ENCODE measurements at regions not wholly inside any gene's neighbourhood (a gene's known extent, or its start where the extent isn't known, plus 50 kb on each side); places are given as distances from the start of the nearest gene placed in this dataset.

GRCh38 chr6:50369996-50370395, 320.3 kb upstream of the DEFB112 start:
- Histone ChIP-seq H3K4me2 (no peak overlapping the region), H3K4me3 (no peak overlapping the region), H3K79me2 (ENCODE audit: low read depth) (no peaks in the 10 kb centered on the region), H3K4me1 (replicated peaks; ENCODE audit: insufficient read depth) (no peaks in the 10 kb centered on the region), H3K9me2 (ENCODE audit: insufficient read depth) (no peaks in the 10 kb centered on the region), H3K27me3 (ENCODE audit: insufficient read depth, low read depth) (no peaks in the 10 kb centered on the region), H2AFZ (no peak overlapping the region), H4K20me1 (ENCODE audit: insufficient read depth) (no peaks in the 10 kb centered on the region), H3K27ac (no peak overlapping the region), H3K9me3 (ENCODE audit: insufficient read depth, low read depth) (peaks cover under 1% of the 10 kb centered on the region), H3K36me3 (ENCODE audit: low read depth) (no peaks in the 10 kb centered on the region), H3F3A (ENCODE audit: insufficient read depth, low read depth) (no peaks in the 10 kb centered on the region)
- TF ChIP-seq CTCF (conservative IDR thresholded peaks at IDR 0.05) = no peak
- TF ChIP-seq EZH2 (IDR thresholded peaks at IDR 0.05; ENCODE audit: low read depth) = no peak
- CTCF ChIA-PET = no interaction called here
- BruUV-seq (replicated peaks) = no TSS peak
- DNase-seq = no peak
- POLR2A ChIA-PET (ENCODE audit: unreplicated experiment) = no interaction called here
- intact Hi-C loops (cut with micrococcal nuclease; ENCODE audit: unreplicated experiment) = no loop called here

- Histone ChIP-seq H3K4me2 (peak overlapping the region; percentile 54), H3K9me3 (ENCODE audit: insufficient read depth, low read depth) (no peaks in the 10 kb centered on the region), H3F3A (ENCODE audit: insufficient read depth, low read depth) (no peaks in the 10 kb centered on the region), H2AFZ (peak overlapping the region; percentile 20; the same call in 1 of the 2 replicates), H3K4me1 (replicated peaks; ENCODE audit: insufficient read depth) (no peaks in the 10 kb centered on the region), H3K9me2 (ENCODE audit: insufficient read depth) (0 out of 2 replicates have a peak, but pooled peaks cover 3% of the 10 kb centered on the region), H4K20me1 (ENCODE audit: insufficient read depth) (no peaks in the 10 kb centered on the region), H3K27ac (no peak overlapping the region), H3K4me3 (no peak overlapping the region), H3K36me3 (ENCODE audit: low read depth) (no peaks in the 10 kb centered on the region), H3K79me2 (ENCODE audit: low read depth) (no peaks in the 10 kb centered on the region), H3K27me3 (ENCODE audit: insufficient read depth, low read depth) (no peaks in the 10 kb centered on the region)
- no peak for DNase-seq
- TF ChIP-seq CTCF (conservative IDR thresholded peaks at IDR 0.05) = no peak
- no peak for TF ChIP-seq EZH2 (IDR thresholded peaks at IDR 0.05; ENCODE audit: low read depth)
- ChIA-PET POLR2A (ENCODE audit: unreplicated experiment) (no interaction called here), CTCF (no interaction called here)
- intact Hi-C loops (cut with micrococcal nuclease; ENCODE audit: unreplicated experiment) = no loop called here
- no TSS peak for BruUV-seq (replicated peaks)
Observed at GRCh38 chr6:50380406-50381098, 330.8 kb upstream of the DEFB112 start.

GRCh38 chr6:50381099-50381415, 331.3 kb upstream of the DEFB112 start:
- Histone ChIP-seq H3K4me2 (peak overlapping the region; percentile 54), H3K4me3 (no peak overlapping the region), H3K9me3 (ENCODE audit: insufficient read depth, low read depth) (no peaks in the 10 kb centered on the region), H3K4me1 (replicated peaks; ENCODE audit: insufficient read depth) (no peaks in the 10 kb centered on the region), H3K79me2 (ENCODE audit: low read depth) (no peaks in the 10 kb centered on the region), H3F3A (ENCODE audit: insufficient read depth, low read depth) (no peaks in the 10 kb centered on the region), H4K20me1 (ENCODE audit: insufficient read depth) (no peaks in the 10 kb centered on the region), H3K36me3 (ENCODE audit: low read depth) (no peaks in the 10 kb centered on the region), H3K27me3 (ENCODE audit: insufficient read depth, low read depth) (no peaks in the 10 kb centered on the region), H3K9me2 (ENCODE audit: insufficient read depth) (0 out of 2 replicates have a peak, but pooled peaks cover 3% of the 10 kb centered on the region), H3K27ac (no peak overlapping the region), H2AFZ (0 out of 2 replicates have a peak overlapping the region, but pooled peaks have one; percentile 20)
- ChIA-PET POLR2A (ENCODE audit: unreplicated experiment) (no interaction called here), CTCF (no interaction called here)
- intact Hi-C loops (cut with micrococcal nuclease; ENCODE audit: unreplicated experiment) = no loop called here
- no peak for DNase-seq
- TF ChIP-seq CTCF (conservative IDR thresholded peaks at IDR 0.05) (peak; percentile 43), EZH2 (IDR thresholded peaks at IDR 0.05; ENCODE audit: low read depth) (no peak)
- no TSS peak for BruUV-seq (replicated peaks)

Measured in PC-9 (cell line).